HT-29 (cell line): ENCODE measurements at regions not wholly inside any gene's neighbourhood (a gene's known extent, or its start where the extent isn't known, plus 50 kb on each side); places are given as distances from the start of the nearest gene placed in this dataset.

Source experiments
- DNase-seq: peaks from one replicate; pipeline ENCODE4 v3.0.0-alpha.2; 2015; ENCODE audit warnings: low spot score

- DNase-seq = no peak
Measured at GRCh38 chr1:181429462-181429861, 53.9 kb upstream of the CACNA1E start.

DNA sequence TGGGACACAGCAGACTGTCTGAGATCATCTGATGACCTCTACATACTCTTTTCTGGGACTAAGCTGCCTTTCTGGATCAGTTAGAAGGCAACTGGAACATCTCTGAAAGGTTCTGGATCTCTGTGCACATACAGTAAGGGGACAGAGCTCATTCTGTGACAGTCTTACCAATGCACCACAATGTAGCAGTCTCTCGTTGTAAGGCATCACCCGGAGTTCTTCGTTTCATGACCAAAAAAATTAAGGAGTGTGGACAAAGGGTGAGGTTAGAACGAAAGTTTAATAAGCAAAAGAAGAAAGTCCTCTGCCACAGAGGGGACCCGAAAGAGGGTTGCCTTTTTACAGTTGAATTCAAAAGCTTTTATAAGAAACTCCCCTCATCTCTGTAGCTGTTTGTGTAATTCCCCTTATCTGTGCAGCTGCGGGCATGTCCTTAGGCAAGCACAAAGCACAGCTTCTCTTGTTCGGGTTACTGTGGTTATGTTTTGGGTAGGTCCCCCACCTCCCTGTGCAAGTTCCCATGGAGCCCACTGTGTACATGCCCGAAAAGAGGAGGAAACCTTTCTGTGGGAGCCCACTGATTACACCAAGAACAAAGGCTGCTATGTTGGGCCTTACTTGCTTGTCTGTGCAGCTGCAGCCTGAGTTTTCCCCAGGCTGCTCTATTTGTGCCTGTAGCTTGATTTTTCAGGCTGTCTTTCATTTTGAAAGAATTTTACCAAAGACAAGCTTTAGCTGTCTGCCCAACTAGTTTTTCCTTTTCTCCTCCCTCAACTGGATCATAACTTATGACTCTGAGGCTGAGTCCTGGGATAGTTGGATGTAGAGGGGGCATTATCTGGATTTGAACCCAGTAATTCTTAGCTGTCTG is 53.1 kb upstream of the CACNA1E start:
- no peak for DNase-seq
